Cardiac muscle cell (in vitro differentiated cells and primary cell): ENCODE measurements at regions not wholly inside any gene's neighbourhood (a gene's known extent, or its start where the extent isn't known, plus 50 kb on each side); places are given as distances from the start of the nearest gene placed in this dataset.

Experiments
- DNase-seq, 2 donors: peaks; one replicate each; pipeline versions ENCODE4 v3.0.0 to v3.0.0-alpha.2; 2010 to 2017; ENCODE audit warnings: low read depth in 1 of 2, low spot score in 1 of 2
- H3K27ac ChIP-seq: fragments of 200-600 bp; sonication (generic); 2 replicates; pipeline ENCODE4 v1.5.1; 2016
- H3K27me3 ChIP-seq: fragments of 200-600 bp; sonication (generic); 2 replicates; pipeline ENCODE4 v1.6.0; 2016; ENCODE audit warnings: control low read depth
- H3K36me3 ChIP-seq: fragments of 200-600 bp; sonication (generic); 2 replicates; pipeline ENCODE4 v1.5.1; 2016; ENCODE audit warnings: control low read depth
- H3K4me1 ChIP-seq: fragments of 200-600 bp; sonication (generic); 2 replicates; pipeline ENCODE4 v1.8.1; 2017; ENCODE audit warnings: low read depth, mild to moderate bottlenecking, mixed run types
- H3K4me3 ChIP-seq: fragments of 200-600 bp; sonication (generic); 2 replicates; pipeline ENCODE4 v1.5.1; 2016; ENCODE audit warnings: mild to moderate bottlenecking
- H3K9me3 ChIP-seq: fragments of 200-600 bp; sonication (generic); 2 replicates; pipeline ENCODE4 v1.5.1; 2017; ENCODE audit warnings: low read depth, mild to moderate bottlenecking, control low read depth
- CTCF ChIP-seq: IDR thresholded peaks from 2 replicates; pipeline ENCODE4 v1.5.1; 2012; ENCODE audit warnings: low read depth, mild to moderate bottlenecking, low read length

- Histone ChIP-seq H3K4me3 (no peak overlapping the region), H3K27ac (no peak overlapping the region), H3K9me3 (no peaks in the 10 kb centered on the region), H3K36me3 (no peaks in the 10 kb centered on the region), H3K4me1 (no peaks in the 10 kb centered on the region), H3K27me3 (no peaks in the 10 kb centered on the region)
- TF ChIP-seq CTCF = no peak
- no peak for DNase-seq
Measured at GRCh38 chr18:60865801-60866200, 467.4 kb upstream of the CDH20 start.

- Histone ChIP-seq H3K27ac (no peak overlapping the region), H3K27me3 (no peaks in the 10 kb centered on the region), H3K9me3 (no peaks in the 10 kb centered on the region), H3K36me3 (no peaks in the 10 kb centered on the region), H3K4me3 (no peak overlapping the region), H3K4me1 (no peaks in the 10 kb centered on the region)
- no peak for TF ChIP-seq CTCF
- no peak for DNase-seq
Measured at GRCh38 chr18:60870261-60871153, 462.7 kb upstream of the CDH20 start.

- H3K9me3 ChIP-seq = no peaks in the 10 kb centered on the region
Measured at GRCh38 chr18:60872434-60872833, 460.8 kb upstream of the CDH20 start.

GRCh38 chr18:60873708-60874107 lies 459.5 kb upstream of the CDH20 start:
- no peak for TF ChIP-seq CTCF

More at GRCh38 chr18:60872434-60872833, 460.8 kb upstream of the CDH20 start:
- no peak for TF ChIP-seq CTCF
- Histone ChIP-seq H3K4me3 (no peak overlapping the region), H3K27ac (no peak overlapping the region), H3K36me3 (no peaks in the 10 kb centered on the region), H3K27me3 (no peaks in the 10 kb centered on the region), H3K4me1 (no peaks in the 10 kb centered on the region)
- DNase-seq = no peak

GRCh38 chr18:60875957-60876507 lies 457.2 kb upstream of the CDH20 start:
- no peak for DNase-seq
- no peak for TF ChIP-seq CTCF
- no peaks in the 10 kb centered on the region for H3K4me1 ChIP-seq
- H3K27me3 ChIP-seq = no peaks in the 10 kb centered on the region
- H3K27ac ChIP-seq = no peak overlapping the region
- H3K36me3 ChIP-seq = no peaks in the 10 kb centered on the region
- no peaks in the 10 kb centered on the region for H3K9me3 ChIP-seq
- no peak overlapping the region for H3K4me3 ChIP-seq

More at GRCh38 chr18:60873708-60874107, 459.5 kb upstream of the CDH20 start:
- no peak for DNase-seq
- no peak overlapping the region for H3K27ac ChIP-seq
- no peaks in the 10 kb centered on the region for H3K9me3 ChIP-seq
- no peaks in the 10 kb centered on the region for H3K36me3 ChIP-seq
- H3K27me3 ChIP-seq = no peaks in the 10 kb centered on the region
- H3K4me3 ChIP-seq = no peak overlapping the region
- no peaks in the 10 kb centered on the region for H3K4me1 ChIP-seq
